GM21515 (cell line): ENCODE measurements at regions not wholly inside any gene's neighbourhood (a gene's known extent, or its start where the extent isn't known, plus 50 kb on each side); places are given as distances from the start of the nearest gene placed in this dataset.

ENCODE experiments used
- ATAC-seq: cut with Tn5 transposase; IDR thresholded peaks from one replicate; pipeline ENCODE4 v1.9.1; 2021; ENCODE audit not compliant: unreplicated experiment

DNA sequence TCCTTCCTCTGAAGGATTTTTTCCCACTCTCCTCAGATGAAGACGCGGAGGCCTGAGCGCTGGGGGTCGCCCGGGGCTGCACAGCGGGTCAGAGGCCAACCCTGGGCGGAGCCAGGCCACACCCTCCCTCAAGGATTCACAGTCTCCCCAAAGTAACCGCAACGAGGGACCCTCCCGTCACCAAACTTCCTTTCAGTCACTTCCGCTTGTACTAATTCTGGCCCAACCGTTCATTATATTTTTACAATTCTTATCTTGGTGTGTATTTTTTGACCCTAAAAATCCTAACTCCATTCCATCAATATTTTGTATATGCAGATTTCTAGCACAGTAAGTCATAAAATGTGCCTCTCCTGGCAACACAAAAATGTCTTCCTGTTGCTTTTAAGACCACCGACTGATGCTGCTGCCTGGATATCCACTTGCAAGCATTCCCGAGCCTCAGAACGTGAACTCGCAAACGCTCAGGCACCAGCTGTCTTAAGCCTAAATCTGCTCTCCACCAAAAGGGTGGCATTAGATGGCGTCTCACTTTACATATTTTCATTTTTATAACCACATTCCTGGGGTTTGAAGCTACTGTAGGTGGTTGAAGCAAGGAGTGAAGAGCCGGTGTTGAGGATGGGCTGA lies 128.0 kb downstream of the DLL1 start:
- no peak for ATAC-seq

DNA sequence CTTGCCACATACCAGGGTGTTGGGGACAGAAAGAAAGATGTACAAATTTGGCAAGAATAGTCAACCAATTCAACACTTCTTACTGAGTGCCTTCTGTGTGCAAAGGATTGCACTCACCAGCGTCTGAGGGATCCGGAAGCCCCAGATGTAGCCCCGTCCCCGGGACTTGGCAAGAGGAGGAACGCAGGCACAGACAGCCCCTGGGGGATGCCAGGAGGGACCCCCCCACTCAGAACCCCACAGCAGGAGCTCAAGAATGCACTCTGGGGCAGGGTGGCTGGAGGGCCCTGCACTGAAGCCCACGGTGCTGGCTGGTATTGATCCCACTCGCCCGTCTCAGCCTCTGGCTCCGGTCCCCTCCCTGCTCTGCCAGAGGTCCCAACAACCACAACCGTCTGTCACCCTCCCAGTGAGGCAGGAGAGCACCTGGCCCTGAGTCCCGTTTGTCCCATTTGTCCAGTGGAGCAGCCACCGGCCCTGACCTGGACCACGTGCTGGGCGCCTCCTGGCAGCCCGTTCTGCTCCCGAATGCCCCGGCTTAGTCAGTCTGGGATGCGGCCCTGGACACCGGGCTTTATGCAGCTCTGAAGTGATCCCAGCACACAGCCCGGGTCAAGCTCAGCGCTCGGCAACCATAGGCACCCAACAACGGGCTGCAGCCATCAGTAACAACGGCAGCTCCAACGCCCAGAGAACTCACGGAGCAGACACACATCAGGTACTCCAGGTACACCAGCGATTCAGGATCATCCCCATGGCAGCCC lies 128.7 kb downstream of the DLL1 start:
- ATAC-seq, result no peak

DNA sequence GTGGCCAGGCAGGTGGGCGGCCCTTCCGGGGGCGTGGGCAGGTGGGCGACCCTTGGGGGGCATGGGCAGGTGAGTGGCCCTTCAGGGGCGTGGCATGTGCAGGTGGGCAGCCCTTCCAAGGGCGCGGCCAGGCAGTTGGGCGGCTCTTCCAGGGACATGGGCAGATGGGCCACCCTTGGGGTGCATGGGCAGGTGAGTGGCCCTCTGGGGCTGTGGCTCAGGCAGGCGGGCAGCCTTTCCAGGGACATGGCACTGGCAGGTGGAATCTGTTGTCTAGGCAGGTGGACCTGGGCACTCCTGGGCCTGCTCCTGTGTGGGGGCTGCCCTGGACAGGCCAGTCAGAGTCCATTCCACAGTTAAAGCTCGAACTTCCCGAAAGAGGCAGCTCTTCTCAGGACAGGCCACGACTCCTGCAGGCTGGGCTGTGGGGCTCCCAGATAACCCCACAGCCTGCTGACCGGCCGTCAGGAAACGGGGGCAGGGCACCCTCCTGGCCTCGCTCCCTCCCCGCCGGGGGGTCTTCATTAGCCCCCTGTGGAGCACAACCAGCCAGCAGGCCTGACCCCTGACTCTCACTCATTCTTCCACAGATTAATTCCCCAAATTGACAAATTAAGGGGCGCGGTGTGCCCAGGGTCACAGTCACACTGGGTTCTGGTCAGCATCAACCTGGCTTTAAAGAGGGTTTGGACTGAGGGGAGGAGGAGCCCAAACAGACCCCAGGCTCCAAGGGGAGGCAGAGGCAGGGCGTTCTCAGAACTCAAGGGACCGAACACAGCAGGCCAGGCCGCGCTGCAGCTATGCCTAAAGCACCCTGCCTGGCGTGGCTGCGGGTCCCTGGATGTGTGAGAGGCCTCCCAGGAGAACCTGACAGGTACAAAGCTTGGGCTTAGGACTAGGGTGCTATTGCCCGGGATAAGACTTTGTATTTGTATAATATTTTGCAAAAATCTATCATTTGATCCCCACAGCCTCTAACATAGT lies 130.0 kb downstream of the DLL1 start:
- ATAC-seq, result no peak

DNA sequence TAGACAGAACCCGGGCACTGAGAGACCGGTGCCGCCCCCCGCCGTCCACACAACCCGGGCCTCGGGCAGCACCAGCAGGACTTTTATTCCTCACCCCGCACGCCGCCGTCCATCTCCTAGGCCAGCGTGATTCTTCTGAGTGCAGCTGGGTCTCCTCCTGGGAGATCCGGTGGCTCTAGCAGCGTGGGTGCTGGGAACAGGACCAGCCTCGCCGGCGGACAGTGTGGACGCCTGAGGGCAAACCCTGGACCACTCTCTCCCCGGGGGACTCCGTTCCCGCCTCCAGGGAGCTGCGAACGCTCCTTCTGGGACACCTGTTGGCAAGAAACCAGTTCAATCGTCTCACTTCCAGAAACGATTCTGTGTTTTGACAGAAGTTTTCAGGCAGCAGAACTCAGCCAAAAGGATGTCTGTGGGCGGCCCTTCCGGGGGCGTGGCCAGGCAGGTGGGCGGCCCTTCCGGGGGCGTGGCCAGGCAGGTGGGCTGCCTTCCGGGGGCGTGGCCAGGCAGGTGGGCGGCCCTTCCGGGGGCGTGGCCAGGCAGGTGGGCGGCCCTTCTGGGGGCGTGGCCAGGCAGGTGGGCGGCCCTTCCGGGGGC lies 130.7 kb downstream of the DLL1 start:
- ATAC-seq, result no peak

DNA sequence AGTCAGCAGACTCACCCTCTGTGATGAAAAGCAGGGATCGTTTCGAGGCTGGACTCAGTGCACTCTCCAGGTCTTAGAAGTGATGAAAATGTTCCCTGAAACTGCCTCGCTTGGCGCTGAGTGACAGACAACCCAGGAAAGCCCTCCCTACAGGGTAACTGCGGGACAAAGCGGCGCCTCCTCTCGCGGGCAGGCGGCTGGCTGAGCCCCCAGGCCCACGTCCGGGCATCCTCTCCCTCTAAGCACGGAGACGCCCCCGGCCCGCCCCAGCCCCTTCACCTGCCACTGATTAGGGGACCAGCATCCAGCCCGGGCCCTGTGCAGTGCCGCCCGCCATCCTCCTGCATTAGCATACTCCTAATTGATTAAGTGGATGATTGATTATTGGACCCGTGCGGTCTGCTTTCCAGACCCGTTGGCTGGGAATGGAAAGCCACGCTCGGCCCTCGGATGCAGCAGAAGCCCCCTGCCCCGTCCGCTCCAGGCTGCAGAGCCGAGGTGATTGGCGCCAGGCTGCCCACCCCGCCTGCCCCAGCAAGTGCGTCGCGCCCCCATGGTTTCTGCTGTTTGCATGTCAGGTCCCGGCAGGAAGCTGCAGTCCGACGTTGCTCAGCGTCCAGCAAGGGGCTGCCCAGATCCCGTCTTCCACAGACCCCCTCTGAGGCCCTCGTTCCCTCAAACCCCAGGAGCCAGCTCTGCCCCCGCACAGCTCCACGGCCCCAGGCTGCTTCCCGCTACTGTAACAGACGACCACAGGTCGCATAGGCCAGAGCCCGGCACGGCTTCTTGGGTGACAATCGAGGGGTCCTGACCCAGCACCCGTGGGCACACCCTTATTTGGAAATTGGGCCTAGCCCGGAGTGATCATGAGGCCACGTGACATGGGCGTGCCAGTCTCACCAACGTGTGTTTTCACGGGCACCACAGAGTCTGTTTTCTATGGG lies 131.6 kb downstream of the DLL1 start:
- ATAC-seq, result no peak

DNA sequence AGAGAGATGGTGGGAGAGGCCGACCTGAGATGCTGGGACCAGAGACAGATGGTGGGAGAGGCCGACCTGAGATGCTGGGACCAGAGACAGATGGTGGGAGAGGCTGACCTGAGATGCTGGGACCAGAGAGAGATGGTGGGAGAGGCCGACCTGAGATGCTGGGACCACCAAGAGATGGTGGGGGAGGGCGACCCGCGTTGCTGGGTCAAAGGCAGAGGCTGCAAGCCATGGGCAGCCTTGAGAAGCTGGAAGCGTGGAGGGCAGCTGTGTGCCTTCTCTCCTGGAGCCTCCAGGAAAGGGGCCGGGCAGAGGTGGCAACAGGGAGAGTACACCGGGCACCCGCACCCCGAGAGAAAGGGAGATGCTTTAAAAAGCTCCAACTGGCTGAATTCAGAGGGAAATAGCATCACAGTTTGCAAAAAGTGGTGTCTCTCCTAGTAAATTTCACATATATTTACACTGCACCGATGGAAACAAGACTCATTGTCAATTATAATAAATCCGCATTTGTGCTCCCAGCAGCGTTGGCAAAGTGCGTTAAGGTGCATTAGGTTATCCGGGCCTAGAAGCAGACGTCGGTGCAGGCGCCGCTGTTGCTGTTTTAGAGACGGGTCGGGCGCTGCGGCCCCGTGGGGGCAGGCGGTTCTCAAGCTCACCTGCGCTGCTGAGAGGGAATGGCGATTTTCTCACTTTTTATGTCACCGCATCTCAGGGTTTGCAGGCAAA lies 132.4 kb downstream of the DLL1 start:
- no peak for ATAC-seq

DNA sequence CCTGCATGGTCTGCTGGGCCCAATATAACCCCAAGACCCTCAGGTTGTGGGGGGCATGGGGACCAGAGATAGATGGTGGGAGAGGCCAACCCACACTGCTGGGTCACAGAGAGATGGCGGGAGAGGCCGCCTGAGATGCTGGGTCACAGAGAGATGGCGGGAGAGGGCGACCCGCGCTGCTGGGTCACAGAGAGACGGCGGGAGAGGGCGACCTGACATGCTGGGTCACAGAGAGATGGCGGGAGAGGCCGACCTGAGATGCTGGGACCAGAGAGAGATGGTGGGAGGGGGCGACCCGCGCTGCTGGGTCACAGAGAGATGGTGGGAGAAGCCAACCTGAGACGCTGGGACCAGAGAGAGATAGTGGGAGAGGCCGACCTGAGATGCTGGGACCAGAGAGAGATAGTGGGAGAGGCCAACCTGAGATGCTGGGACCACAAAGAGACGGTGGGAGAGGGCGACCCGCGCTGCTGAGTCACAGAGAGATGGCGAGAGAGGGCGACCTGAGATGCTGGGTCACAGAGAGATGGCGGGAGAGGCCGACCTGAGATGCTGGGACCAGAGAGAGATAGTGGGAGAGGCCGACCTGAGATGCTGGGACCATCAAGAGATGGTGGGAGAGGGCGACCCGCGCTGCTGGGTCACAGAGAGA lies 133.2 kb downstream of the DLL1 start:
- no peak for ATAC-seq

DNA sequence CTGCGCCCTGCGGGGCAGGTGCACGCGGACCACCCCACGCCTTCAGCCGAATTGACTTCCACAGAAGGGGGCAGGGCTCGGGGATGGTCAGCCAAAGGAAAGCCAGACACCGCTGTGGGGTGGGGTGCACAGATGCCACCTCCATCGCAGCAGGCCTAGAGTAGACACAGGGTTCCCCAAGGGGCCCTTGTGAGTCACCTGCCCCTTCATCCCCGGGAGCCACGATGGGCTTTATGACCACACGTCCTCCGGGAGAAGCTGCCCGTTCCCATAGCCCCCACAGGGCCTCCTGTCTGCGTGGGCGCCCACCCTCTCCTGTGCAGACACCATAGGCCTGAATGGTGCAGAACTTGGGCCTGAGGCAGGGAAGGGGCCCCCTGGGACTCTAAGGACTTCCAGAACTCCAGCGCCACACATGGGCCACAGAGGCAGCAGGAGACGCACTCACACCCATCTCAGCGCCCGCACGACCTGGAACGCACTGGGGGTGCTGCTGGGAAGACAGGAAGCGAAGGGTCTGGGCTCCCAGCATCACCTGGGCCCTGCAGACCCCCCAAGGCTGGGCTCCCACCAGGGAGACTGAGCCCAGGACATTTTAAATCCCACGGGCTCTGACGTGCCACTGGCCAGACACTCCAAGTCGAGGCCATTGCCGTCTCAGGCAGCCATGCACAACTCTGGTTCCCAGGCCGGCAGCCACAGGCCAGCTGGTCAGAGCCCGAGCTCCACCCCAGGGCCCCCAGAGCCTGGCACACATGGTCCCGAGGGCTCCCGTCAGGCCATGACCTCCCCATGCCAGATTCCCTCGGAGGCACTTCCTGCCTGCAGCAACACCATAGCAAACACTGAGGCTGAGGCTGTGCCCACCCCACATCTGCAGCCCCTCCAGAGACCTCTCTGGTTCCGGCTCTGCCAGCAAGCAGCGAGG lies 134.2 kb downstream of the DLL1 start:
- ATAC-seq, result no peak

DNA sequence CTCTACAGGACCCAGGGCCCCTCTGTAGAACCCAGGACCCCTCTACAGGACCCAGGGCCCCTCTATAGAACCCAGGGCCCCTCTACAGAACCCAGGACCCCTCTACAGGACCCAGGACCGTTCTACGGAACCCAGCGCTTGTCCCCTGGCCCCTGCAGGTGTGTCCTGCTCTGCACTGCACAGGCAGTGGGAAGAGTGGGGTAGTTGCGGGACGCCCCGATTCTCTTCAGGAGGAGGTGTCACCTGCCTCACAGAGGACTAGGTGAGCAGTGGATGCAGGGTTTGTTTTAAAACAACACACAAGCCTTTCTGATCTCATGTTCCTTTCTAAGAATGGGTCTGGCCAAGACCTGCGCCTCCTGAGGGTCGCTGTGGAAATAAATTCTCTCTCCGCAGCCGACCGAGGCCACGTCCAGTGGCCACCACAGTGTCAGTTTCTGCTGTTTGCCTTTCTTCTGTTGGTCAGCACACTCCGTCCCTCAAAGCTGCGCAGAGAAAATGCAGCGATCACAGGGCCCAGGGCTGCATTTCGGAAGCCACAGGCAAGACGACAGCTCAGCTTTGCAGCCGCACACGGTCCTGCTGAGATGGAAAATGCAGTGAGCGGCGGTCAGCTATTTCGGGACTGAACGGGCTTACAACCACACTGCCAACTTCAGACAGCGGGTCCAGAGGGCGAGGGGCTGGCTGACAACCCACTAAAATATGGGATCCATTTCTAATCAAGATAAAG lies 135.2 kb downstream of the DLL1 start:
- no peak for ATAC-seq

DNA sequence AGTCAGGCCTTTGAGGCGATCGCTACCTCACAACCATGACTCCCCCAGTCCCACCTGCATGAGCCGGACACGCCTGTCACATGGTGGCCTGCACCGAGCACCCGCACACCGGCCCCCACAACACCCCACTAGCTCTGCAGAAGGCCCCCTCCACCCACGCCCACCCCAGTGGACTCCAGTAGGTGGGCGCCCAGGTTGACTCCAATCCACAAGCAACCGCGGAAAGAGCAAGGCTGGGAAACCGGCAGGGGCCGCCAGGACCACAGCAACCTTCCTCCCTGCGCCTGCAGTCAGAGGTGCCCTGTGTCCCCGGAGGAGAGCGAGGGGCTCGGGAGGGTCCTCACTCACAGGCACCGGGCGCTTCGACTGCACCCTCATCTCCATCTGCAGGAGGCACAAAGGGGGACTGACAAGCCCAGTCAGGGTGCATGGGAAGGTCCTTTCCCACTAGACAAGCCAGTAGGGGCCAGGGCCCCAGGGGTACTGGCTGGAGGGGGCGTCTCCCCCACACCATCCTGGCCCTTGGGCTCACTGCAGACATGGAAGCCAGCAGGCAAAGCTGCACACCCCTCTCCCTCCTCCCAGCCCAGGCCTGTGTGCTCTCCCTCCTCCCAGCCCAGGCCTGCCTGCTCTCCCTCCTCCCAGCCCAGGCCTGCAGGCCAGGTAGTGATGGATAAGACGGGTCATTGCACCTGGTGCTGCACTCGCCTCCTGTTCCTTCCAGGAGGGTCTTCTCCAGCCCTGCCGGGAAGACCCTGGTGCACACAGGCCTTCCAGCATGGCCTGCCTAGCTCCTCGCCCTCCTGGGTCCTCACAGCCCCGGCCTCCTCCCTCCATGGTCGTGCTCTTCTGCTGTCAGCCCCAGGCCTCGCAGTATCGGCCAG lies 137.2 kb downstream of the DLL1 start:
- ATAC-seq, result no peak

DNA sequence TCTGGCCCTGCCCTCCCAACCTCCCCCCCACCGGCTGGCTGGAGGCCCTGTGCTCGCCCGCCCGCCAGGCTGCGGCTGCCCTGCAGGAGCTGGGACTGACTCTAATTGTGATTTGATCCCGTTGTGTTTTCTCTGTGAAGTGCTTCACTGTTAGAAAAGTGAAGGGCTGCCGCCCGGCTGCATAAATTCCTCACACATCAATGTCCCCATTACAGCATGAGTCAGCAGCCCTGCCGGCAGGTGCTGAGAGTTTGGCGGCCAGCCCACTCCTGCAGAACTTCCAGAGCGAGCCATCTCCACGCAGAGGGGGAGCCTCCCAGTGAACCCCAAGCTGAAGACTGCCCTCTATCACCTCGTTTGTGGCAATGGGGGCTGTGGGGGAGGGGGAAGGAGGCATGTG lies 137.9 kb downstream of the DLL1 start:
- no peak for ATAC-seq

DNA sequence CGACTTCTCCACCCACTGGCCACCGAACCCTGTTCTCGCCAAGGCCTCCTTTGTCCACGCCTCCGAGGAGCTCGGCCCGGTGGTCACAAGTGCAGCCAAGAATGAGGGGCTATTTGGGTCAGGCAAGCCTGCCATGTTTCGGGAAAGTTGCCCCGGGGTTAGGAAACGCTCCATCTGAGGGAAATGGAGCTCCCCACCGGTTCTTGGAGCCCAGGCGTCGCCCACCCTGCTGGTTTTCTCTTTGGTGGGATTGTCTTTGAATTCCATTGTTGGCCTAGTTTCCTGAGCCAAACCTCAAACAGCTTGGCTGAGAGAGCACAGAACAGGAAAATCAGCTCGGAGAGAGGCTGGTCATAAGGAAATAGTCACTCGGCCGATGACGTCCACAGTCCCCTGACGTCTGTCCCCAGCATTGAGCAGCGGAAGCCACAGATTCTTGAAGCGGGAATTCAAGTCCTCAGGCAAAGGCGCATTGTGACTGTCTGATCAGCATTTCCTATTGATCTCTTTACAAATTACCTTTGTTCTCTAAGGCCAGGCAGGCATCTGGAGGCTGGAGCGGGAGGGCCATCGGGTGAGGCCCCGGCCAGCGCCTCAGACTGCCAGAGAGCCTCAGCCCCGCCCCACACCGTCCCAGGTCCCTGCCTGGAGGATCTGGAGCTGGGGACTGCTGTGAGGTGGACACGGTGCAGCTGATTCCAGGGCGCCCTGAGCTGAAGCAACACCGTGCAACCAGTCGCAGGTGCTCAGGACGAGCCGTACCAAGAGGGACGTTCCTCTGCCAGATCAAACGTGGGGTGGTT lies 138.6 kb downstream of the DLL1 start:
- ATAC-seq, result no peak

DNA sequence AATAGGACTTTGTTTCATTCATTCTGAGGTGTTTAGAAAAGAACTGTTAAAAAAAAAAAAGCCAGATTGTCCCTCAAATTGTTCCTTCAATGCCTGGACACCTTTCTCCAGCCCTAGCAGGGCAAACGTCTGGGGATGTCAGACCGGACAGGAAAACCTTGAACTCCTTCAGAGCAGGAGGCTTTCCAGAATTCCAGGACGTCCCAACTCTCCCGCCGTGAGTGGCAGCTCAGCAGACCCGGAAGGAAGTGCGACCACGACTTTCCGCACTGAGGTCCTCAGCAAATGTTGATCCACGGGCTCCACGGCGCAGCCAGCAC lies 139.1 kb downstream of the DLL1 start:
- no peak for ATAC-seq

DNA sequence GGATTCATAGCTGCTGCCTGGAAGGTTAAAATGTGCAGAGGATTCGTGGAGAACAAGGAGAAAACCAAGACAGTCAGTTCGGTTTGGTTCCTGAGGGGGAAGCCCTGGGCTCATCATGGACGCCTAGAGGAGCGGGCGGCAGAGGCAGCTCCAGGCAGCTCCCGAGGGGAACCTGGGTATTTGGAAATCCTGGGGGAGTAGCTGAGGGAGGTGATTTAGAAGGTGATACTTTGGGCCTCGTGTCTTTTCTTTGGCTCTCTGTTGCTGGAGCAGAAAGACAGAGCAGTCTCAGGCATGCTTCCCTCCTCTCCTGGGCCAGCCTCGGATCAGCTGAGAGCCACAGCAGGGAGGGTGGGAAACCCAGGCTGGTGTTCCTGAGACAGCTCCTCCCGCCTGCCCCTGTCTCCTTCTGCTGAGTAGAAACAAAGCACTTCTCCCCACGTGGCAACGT lies 139.5 kb downstream of the DLL1 start:
- no peak for ATAC-seq

DNA sequence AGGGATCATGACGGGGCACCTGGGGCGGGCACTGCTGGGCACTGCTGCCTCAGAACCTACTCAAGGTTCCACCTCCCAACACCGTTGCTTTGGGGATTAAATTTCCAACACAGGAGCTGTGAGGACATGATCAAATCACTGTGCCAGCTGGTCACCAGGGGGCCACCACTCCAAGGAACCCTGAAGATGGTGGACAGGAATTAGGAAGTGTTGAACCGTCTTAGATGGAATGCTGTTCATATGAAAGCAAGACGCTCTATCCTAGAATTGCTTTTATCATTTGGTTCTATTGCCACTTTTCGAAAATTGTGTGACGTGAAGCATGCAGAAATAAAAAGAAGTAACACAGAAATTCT lies 140.3 kb downstream of the DLL1 start:
- no peak for ATAC-seq
